ENCODE measurements at regions not wholly inside any gene's neighbourhood (a gene's known extent, or its start where the extent isn't known, plus 50 kb on each side); places are given as distances from the start of the nearest gene placed in this dataset.

DNA sequence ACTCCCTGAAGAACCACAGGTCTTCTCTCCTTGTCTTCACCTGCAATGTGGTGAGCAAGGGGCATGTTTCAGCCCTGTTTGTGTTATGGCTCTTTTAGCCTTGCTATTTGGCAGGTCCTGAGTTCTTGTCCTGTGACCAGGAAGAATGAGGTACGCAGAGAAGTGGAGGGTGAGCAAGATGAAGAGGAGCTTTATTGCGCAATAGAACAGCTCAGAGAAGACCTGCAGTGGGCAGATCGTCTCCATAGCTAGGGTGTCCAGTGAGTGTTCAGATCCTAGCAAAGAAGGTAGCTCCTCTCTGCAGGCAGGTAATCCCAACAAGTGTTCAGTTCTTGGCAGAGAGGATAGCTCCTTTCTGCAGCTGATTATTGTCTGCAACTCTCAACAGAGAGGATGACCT lies 672.9 kb downstream of the SH3BGRL start:
- TF ChIP-seq POLR2AphosphoS5 (IDR thresholded peaks at IDR 0.05; ENCODE audit: low read depth, low read length), result no peak
- TF ChIP-seq POLR2A (IDR thresholded peaks at IDR 0.05; ENCODE audit: low read depth, low read length), result no peak
- no peak for TF ChIP-seq TAF1 (IDR thresholded peaks at IDR 0.05; ENCODE audit: borderline replicate concordance, low read depth, low read length)

Data from GM12892 (cell line).